ENCODE measurements at regions not wholly inside any gene's neighbourhood (a gene's known extent, or its start where the extent isn't known, plus 50 kb on each side); places are given as distances from the start of the nearest gene placed in this dataset.
A peak's percentile ranks its signal among the peaks of the same experiment; 100 is the strongest.
"Not testable (repeated sequence)": the region's sequence is repeated elsewhere in the genome, so short reads cannot be mapped to it uniquely, and the experiment has no call there.

DNA sequence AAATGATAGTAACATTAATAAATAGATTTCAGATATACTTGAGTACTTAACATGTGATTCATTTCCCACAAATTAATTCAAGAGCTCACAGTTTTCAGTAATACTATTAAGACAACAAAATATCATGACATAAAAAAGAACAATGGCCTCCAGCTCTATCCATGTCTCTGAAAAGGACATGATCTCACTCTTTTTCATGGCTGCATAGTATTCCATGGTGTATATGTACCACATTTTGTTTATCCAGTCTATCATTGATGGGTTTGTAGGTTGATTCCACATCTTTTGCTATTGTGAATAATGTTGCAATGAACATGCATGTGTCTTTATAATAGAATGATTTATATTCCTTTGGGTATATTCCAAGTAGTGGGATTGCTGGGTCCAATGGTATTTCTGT is 1012.8 kb upstream of the ALCAM start:
- H3K9ac ChIP-seq (ENCODE audit: insufficient read length, low read depth): no peak overlapping the region
- TF ChIP-seq YY1 (IDR thresholded peaks at IDR 0.05; ENCODE audit: insufficient read depth, insufficient read length) (no peak), SUZ12 (IDR thresholded peaks at IDR 0.05; ENCODE audit: extremely low read depth, insufficient read depth, insufficient read length) (no peak), ZNF274 (IDR thresholded peaks at IDR 0.05; ENCODE audit: low read depth, low read length) (no peak)
- H3K4me3 ChIP-seq (ENCODE audit: insufficient read length, low read depth): no peak overlapping the region
- no peaks in the 10 kb centered on the region for H3K27me3 ChIP-seq (ENCODE audit: insufficient read depth, insufficient read length)
- no peaks in the 10 kb centered on the region for H3K36me3 ChIP-seq (ENCODE audit: insufficient read depth, insufficient read length, low read length)
- H3K4me1 ChIP-seq (ENCODE audit: insufficient read depth, insufficient read length): no peaks in the 10 kb centered on the region
- H3K9me3 ChIP-seq (ENCODE audit: insufficient read depth, low read length): peaks cover 13% of the 10 kb centered on the region; the same call in 1 of the 2 replicates
- DNase-seq (ENCODE audit: low read depth, low spot score): no peak

DNA sequence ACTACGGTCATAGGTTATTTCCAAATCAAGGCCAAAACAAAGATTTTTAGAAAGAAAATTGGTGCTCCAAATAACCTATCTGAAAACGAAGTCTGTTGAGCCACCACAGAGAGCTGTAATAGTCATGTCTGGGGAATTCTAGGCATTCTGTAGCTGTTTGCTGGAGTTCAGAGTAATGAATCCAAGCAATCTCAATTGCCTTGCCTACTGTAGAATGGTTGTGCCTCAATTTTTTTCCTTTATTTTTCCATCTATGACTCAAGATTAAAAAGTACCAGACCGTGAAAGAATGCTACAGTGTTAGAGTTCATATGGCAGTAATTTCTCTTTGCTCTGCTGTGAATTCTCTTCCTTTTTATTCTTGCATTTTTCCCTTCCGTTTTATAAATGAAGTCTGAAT is 1007.2 kb upstream of the ALCAM start:
- Histone ChIP-seq H3K4me3 (ENCODE audit: insufficient read length, low read depth) (no peak overlapping the region), H3K36me3 (ENCODE audit: insufficient read depth, insufficient read length, low read length) (no peaks in the 10 kb centered on the region), H3K4me1 (ENCODE audit: insufficient read depth, insufficient read length) (no peaks in the 10 kb centered on the region), H3K9ac (ENCODE audit: insufficient read length, low read depth) (no peak overlapping the region), H3K9me3 (ENCODE audit: insufficient read depth, low read length) (no peaks in the 10 kb centered on the region), H3K27me3 (ENCODE audit: insufficient read depth, insufficient read length) (no peaks in the 10 kb centered on the region)
- DNase-seq (ENCODE audit: low read depth, low spot score): peak; percentile 3
- TF ChIP-seq SUZ12 (IDR thresholded peaks at IDR 0.05; ENCODE audit: extremely low read depth, insufficient read depth, insufficient read length) (no peak), ZNF274 (IDR thresholded peaks at IDR 0.05; ENCODE audit: low read depth, low read length) (no peak), YY1 (IDR thresholded peaks at IDR 0.05; ENCODE audit: insufficient read depth, insufficient read length) (no peak)

DNA sequence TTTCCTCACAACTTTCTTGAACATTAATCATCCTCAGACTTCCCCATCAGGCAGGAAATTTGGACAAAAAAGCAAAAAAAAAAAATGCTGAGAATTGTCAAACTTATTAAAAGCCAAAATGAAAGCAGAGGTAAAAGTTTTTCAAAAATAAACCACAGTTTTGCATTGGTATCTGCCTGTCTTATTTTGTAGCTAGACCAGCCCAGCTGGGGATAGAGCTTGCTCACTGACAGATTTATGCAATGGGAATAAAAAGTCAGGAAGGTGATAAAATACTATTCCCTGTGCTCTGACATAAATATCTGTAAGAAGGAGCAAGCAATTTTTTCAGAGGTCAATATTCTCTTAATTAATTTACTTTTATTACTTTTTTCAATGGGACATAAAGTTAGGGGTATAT is 1006.7 kb upstream of the ALCAM start:
- Histone ChIP-seq H3K36me3 (ENCODE audit: insufficient read depth, insufficient read length, low read length) (no peaks in the 10 kb centered on the region), H3K9ac (ENCODE audit: insufficient read length, low read depth) (no peak overlapping the region), H3K4me1 (ENCODE audit: insufficient read depth, insufficient read length) (no peaks in the 10 kb centered on the region), H3K9me3 (ENCODE audit: insufficient read depth, low read length) (no peaks in the 10 kb centered on the region), H3K4me3 (ENCODE audit: insufficient read length, low read depth) (no peak overlapping the region), H3K27me3 (ENCODE audit: insufficient read depth, insufficient read length) (no peaks in the 10 kb centered on the region)
- no peak for DNase-seq (ENCODE audit: low read depth, low spot score)
- TF ChIP-seq YY1 (IDR thresholded peaks at IDR 0.05; ENCODE audit: insufficient read depth, insufficient read length) (no peak), SUZ12 (IDR thresholded peaks at IDR 0.05; ENCODE audit: extremely low read depth, insufficient read depth, insufficient read length) (no peak), ZNF274 (IDR thresholded peaks at IDR 0.05; ENCODE audit: low read depth, low read length) (no peak)

DNA sequence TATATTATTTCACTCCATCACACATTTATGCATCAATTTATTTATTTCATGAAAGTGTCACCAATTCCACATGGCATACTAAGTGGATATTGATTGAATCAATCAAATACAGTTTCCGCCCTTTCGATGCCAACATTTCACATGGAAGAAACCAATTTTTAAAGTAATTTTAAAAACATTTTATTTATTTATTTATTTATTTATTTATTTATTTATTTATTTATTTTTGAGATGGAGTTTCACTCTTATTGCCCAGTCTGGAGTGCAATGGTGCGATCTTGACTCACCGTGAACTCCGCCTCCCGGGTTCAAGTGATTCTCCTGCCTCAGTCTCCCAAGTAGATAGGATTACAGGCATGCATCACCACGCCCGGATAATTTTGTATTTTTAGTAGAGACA is 1005.0 kb upstream of the ALCAM start:
- H3K9me3 ChIP-seq (ENCODE audit: insufficient read depth, low read length); H3K27me3 ChIP-seq (ENCODE audit: insufficient read depth, insufficient read length); H3K9ac ChIP-seq (ENCODE audit: insufficient read length, low read depth); H3K4me1 ChIP-seq (ENCODE audit: insufficient read depth, insufficient read length); H3K4me3 ChIP-seq (ENCODE audit: insufficient read length, low read depth); H3K36me3 ChIP-seq (ENCODE audit: insufficient read depth, insufficient read length, low read length); DNase-seq (ENCODE audit: low read depth, low spot score): not testable (repeated sequence)

DNA sequence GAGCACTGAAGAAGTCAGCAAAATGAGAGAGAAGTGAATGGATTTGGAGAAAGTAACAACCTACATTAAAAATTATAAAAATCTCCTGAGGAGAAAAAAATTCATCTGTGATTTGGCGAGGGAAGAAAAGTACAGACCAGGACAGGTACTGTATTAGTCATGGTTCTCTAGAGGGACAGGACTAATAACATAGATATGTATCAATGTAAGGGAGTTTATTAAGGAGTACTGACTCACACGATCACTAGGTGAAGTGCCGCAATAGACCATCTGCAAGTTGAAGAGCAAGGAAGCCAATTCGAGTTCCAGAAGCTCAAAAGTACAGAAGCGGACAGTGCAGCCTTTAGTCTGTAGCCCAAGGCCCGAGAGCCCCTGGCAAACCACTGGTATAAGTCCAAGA is 1004.4 kb upstream of the ALCAM start:
- no peak overlapping the region for H3K4me3 ChIP-seq (ENCODE audit: insufficient read length, low read depth)
- no peak for DNase-seq (ENCODE audit: low read depth, low spot score)
- no peaks in the 10 kb centered on the region for H3K36me3 ChIP-seq (ENCODE audit: insufficient read depth, insufficient read length, low read length)
- H3K4me1 ChIP-seq (ENCODE audit: insufficient read depth, insufficient read length): no peaks in the 10 kb centered on the region
- H3K9ac ChIP-seq (ENCODE audit: insufficient read length, low read depth): no peak overlapping the region
- H3K27me3 ChIP-seq (ENCODE audit: insufficient read depth, insufficient read length): no peaks in the 10 kb centered on the region
- no peaks in the 10 kb centered on the region for H3K9me3 ChIP-seq (ENCODE audit: insufficient read depth, low read length)
- TF ChIP-seq ZNF274 (IDR thresholded peaks at IDR 0.05; ENCODE audit: low read depth, low read length): no peak
- TF ChIP-seq SUZ12 (IDR thresholded peaks at IDR 0.05; ENCODE audit: extremely low read depth, insufficient read depth, insufficient read length): no peak
- TF ChIP-seq YY1 (IDR thresholded peaks at IDR 0.05; ENCODE audit: insufficient read depth, insufficient read length): no peak

DNA sequence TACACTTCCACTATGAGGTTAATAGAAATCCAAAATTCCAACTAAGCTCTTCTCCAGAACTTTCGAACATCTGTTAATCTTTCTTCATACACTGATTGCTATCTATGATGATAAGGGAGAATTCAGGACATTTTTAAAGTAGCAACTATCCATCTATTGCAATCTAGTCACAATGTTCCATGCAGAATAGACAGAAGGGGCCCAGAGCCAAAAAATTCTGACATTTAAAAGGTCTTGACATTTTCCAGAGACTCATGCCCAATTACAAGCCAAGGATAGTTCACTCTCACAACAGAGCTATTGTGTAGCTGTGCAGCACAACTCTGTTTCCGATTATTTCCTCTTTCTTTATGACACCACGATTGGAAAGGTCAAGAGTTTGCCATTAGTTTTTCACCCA is 999.7 kb upstream of the ALCAM start:
- Histone ChIP-seq H3K27me3 (ENCODE audit: insufficient read depth, insufficient read length) (no peaks in the 10 kb centered on the region), H3K4me3 (ENCODE audit: insufficient read length, low read depth) (no peak overlapping the region), H3K9ac (ENCODE audit: insufficient read length, low read depth) (no peak overlapping the region), H3K9me3 (ENCODE audit: insufficient read depth, low read length) (no peaks in the 10 kb centered on the region), H3K36me3 (ENCODE audit: insufficient read depth, insufficient read length, low read length) (no peaks in the 10 kb centered on the region), H3K4me1 (ENCODE audit: insufficient read depth, insufficient read length) (no peaks in the 10 kb centered on the region)
- no peak for TF ChIP-seq YY1 (IDR thresholded peaks at IDR 0.05; ENCODE audit: insufficient read depth, insufficient read length)
- no peak for TF ChIP-seq SUZ12 (IDR thresholded peaks at IDR 0.05; ENCODE audit: extremely low read depth, insufficient read depth, insufficient read length)
- no peak for TF ChIP-seq ZNF274 (IDR thresholded peaks at IDR 0.05; ENCODE audit: low read depth, low read length)
- no peak for DNase-seq (ENCODE audit: low read depth, low spot score)

DNA sequence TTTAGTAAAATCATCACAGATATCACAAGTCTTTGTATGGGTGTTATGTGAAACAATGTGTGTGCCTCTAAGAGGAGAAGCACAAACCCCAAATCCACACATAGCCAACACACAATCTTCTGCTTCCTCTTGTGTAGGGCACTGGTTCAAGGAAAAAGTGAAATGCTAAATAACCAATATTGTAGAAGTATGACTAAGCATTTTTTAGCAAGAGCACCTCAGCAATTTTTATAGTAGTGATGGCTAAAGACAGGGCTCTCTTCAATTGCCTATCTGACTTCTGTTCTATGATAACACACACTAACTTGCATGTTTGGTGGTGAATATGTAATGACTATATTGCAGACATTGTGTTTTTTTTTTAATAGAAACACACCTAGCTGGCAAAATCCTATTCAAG is 997.9 kb upstream of the ALCAM start:
- TF ChIP-seq ZNF274 (IDR thresholded peaks at IDR 0.05; ENCODE audit: low read depth, low read length) (no peak), YY1 (IDR thresholded peaks at IDR 0.05; ENCODE audit: insufficient read depth, insufficient read length) (no peak), SUZ12 (IDR thresholded peaks at IDR 0.05; ENCODE audit: extremely low read depth, insufficient read depth, insufficient read length) (no peak)
- no peaks in the 10 kb centered on the region for H3K36me3 ChIP-seq (ENCODE audit: insufficient read depth, insufficient read length, low read length)
- no peaks in the 10 kb centered on the region for H3K27me3 ChIP-seq (ENCODE audit: insufficient read depth, insufficient read length)
- H3K4me3 ChIP-seq (ENCODE audit: insufficient read length, low read depth): no peak overlapping the region
- H3K4me1 ChIP-seq (ENCODE audit: insufficient read depth, insufficient read length): no peaks in the 10 kb centered on the region
- no peak for DNase-seq (ENCODE audit: low read depth, low spot score)
- H3K9me3 ChIP-seq (ENCODE audit: insufficient read depth, low read length): no peaks in the 10 kb centered on the region
- no peak overlapping the region for H3K9ac ChIP-seq (ENCODE audit: insufficient read length, low read depth)

DNA sequence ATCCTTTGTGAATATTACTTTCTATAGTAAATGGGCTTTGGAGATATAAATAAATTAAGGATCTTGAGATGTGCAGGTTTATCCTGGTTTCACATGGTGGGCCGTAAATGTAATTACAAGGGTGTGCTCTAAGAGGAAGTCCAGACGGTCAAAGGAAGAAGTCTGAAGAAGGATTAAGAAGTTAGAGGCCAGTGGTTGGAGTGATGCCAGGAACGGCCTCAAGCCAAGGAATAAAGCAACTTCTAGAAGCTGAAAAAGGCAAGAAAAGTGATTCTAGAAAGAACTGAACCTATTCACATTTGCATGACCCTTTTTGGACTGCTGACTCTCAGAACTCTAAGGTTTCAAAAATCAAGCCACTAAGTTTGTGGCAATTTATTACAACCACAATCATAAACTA is 981.3 kb upstream of the ALCAM start:
- no peak for DNase-seq (ENCODE audit: low read depth, low spot score)
- no peak for TF ChIP-seq ZNF274 (IDR thresholded peaks at IDR 0.05; ENCODE audit: low read depth, low read length)
- TF ChIP-seq YY1 (IDR thresholded peaks at IDR 0.05; ENCODE audit: insufficient read depth, insufficient read length): no peak
- no peak for TF ChIP-seq SUZ12 (IDR thresholded peaks at IDR 0.05; ENCODE audit: extremely low read depth, insufficient read depth, insufficient read length)
- H3K9ac ChIP-seq (ENCODE audit: insufficient read length, low read depth): no peak overlapping the region
- H3K4me3 ChIP-seq (ENCODE audit: insufficient read length, low read depth): no peak overlapping the region
- no peaks in the 10 kb centered on the region for H3K4me1 ChIP-seq (ENCODE audit: insufficient read depth, insufficient read length)
- no peaks in the 10 kb centered on the region; the same call in 1 of the 2 replicates for H3K9me3 ChIP-seq (ENCODE audit: insufficient read depth, low read length)
- H3K27me3 ChIP-seq (ENCODE audit: insufficient read depth, insufficient read length): no peaks in the 10 kb centered on the region
- no peaks in the 10 kb centered on the region for H3K36me3 ChIP-seq (ENCODE audit: insufficient read depth, insufficient read length, low read length)
